GM12872 (cell line): ENCODE measurements at regions not wholly inside any gene's neighbourhood (a gene's known extent, or its start where the extent isn't known, plus 50 kb on each side); places are given as distances from the start of the nearest gene placed in this dataset.

Experiments used
- TF ChIP-seq, protein P1 (sequence below): IDR thresholded peaks from 3 replicates; pipeline ENCODE4 v1.5.1; 2011; ENCODE audit warnings: low read depth, mild to moderate bottlenecking, low read length, moderate library complexity; ENCODE audit not compliant: insufficient read depth

DNA sequence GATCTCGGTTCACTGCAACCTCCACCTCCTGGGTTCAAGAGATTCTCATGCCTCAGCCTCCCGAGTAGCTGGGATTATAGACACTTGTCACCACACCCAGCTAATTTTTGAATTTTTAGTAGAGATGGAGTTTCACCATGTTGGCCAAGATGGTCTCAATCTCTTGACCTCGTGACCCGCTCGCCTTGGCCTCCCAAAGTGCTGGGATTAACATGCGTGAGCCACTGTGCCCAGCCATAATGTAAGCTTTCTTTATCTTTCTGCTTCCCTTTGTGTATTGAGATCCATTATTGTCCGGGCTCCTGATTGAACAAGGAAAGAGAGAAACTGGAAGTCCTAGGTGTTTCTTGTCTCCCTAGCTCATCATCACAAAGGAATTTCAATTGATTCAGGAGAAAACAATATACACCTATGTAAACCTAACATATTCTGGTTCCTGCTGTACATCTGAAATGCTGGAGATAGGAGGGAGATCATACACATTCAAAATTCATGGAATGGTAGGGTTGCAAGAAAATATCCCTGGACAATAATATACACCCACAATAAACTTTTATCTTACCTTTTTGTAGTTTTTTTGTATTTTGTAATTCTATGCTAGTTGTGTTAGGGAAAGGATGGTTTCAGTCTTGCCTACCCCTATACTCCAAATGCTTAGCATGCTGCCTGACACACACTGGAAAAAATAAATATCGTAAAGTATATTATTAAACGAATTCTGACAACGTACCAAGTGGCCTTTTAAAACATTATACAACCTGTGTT is 194.4 kb upstream of the HS3ST1 start:
- TF ChIP-seq, protein P1, sequence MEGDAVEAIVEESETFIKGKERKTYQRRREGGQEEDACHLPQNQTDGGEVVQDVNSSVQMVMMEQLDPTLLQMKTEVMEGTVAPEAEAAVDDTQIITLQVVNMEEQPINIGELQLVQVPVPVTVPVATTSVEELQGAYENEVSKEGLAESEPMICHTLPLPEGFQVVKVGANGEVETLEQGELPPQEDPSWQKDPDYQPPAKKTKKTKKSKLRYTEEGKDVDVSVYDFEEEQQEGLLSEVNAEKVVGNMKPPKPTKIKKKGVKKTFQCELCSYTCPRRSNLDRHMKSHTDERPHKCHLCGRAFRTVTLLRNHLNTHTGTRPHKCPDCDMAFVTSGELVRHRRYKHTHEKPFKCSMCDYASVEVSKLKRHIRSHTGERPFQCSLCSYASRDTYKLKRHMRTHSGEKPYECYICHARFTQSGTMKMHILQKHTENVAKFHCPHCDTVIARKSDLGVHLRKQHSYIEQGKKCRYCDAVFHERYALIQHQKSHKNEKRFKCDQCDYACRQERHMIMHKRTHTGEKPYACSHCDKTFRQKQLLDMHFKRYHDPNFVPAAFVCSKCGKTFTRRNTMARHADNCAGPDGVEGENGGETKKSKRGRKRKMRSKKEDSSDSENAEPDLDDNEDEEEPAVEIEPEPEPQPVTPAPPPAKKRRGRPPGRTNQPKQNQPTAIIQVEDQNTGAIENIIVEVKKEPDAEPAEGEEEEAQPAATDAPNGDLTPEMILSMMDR = no peak

DNA sequence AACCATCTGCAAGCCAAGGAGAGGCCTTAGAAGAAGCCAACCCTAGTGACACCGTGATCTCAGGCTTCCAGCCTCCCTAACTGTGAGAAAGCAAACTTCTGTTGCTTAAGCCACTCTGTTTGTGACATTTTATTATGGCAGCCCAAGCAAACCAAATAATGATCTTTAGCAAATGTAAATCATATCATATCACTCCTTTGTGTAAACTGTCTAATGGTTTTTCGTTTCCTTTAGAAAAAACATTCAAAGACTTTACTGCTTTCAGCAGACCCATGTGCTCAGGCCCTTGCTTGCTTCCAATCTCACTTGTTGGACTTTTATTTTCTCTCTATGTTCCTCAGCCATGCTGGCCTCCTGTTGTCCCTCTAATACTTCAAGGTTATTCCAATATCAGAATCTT is 192.2 kb upstream of the HS3ST1 start:
- TF ChIP-seq, protein P1 = no peak

DNA sequence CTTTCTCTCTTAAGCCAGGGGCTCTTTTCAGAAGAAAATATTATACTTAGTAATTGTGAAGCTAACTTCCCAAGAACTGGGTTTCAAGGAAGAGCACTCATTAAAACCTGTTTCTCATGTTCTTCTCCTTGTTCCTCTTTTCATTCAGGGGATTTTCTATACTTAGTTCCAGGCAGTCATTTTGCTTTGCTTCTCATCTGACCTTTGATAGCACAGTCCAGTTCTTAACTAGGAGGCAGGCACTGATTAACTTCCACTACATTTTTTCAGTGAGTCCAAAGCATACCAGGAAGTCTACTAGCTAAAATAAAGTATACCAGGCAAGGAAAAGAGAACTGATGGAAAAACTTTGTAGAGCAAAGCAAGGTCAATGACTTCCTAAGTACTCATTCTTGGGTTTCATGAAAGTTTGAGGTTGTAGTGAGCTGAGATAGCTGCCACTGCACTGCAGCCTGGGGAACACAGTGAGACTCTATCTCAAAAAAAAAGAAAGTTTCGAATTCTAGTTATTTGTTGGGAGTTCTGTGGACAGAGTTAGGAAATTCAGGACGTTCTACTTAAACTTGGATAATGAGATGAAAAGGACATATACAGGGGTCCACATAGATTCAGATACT is 190.1 kb upstream of the HS3ST1 start:
- TF ChIP-seq, protein P1 = no peak

DNA sequence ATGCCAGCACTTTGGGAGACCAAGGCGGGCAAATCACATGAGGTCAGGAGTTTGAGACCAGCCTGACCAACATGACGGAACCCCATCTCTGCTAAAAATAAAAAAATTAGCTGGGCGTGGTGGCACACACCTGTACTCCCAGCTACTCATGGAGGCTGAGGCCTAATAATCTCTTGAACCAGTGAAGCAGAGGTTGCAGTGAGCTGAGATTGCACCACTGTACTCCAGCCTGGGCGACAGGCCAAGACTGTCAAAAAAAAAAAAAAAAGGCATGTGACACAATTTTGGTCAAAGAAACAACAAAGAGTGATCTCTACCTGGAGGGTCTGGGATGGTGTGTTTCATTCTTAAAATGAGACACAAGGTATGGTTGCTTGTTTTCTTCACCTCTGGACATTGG is 188.2 kb upstream of the HS3ST1 start:
- TF ChIP-seq, protein P1 = no peak

DNA sequence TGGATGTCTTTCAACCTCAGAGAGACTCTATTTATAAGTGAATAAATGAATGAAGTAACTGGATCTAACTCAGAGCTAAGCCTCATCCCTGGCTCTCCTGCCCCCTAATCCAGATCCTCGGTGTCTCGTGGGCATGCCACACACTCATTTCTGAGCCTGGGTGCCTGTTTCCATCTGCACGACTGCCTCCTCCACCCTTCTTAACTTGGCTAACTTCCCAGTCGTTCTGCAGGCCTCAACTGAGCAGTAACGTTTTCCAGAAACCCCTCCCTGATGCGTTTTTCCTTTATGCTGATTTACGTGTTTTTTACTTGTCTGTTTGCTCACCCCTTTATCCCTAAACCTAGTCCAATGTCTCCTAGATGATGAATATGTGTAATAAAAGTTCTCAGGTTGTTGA is 186.9 kb upstream of the HS3ST1 start:
- TF ChIP-seq, protein P1 = no peak

DNA sequence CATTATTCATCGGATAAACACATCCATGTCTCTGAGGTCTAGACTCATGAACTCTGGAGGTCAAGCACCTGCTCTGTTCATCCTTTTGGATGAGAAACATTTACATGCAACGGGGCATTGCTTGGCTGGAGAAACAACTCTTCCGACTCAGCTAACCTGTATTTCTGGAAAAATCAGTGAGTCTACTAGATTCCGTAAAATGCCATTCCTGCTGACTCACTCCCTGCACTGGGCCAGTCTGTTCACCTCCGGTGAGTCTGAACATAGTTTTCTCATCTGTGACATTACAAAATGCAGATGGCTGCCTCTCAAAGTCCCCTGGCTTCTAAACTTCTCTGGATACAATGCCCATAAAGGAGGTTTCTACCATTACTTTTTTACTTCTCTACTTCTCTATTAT is 185.7 kb upstream of the HS3ST1 start:
- TF ChIP-seq, protein P1 = no peak

DNA sequence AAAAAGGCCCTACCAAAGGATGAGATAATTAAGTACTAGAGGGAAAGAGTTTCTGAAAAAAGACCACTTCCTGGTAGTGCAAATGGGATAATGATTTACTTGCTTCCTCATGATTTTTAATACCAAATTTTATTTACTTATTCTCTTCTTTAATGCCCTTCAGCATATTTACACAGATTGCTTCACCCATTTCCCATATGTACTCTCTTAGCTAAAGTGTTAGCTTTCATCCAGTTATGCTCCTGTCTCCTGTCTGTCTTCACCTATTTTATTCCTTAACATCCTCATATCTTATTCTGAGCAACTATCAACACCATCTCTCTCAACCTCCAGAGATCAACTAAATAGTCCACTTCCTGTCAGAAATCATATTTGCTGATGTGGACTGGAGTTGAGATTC is 183.2 kb upstream of the HS3ST1 start:
- TF ChIP-seq, protein P1 = no peak
